H9 (cell line): ENCODE measurements at regions not wholly inside any gene's neighbourhood (a gene's known extent, or its start where the extent isn't known, plus 50 kb on each side); places are given as distances from the start of the nearest gene placed in this dataset.

Experiments used
- DNase-seq: peaks from one replicate; pipeline ENCODE4 v3.0.0-alpha.2; 2017
- H2AFZ ChIP-seq: one replicate; pipeline ENCODE4 v1.6.1; 2013; ENCODE audit warnings: mild to moderate bottlenecking, low read length, control low read depth, moderate library complexity
- H2AK5ac ChIP-seq: 2 replicates; pipeline ENCODE4 v1.6.1; 2013; ENCODE audit warnings: low read length, control low read depth, mixed read lengths; ENCODE audit not compliant: insufficient read length
- H2BK120ac ChIP-seq: one replicate; pipeline ENCODE4 v1.6.1; 2013; ENCODE audit warnings: low read depth, mild to moderate bottlenecking, low read length, control low read depth, inconsistent platforms; ENCODE audit not compliant: poor library complexity, severe bottlenecking
- H2BK12ac ChIP-seq: 2 replicates; pipeline ENCODE4 v1.6.1; 2013; ENCODE audit warnings: low read length, control low read depth, mixed read lengths, low read depth; ENCODE audit not compliant: insufficient read length
- H2BK15ac ChIP-seq: 2 replicates; pipeline ENCODE4 v1.6.1; 2013; ENCODE audit warnings: low read depth, low read length, control low read depth
- H2BK20ac ChIP-seq: one replicate; pipeline ENCODE4 v1.6.1; 2013; ENCODE audit warnings: low read depth, mild to moderate bottlenecking, low read length, control low read depth, inconsistent platforms; ENCODE audit not compliant: poor library complexity, severe bottlenecking
- H2BK5ac ChIP-seq: 2 replicates; pipeline ENCODE4 v1.6.1; 2013; ENCODE audit warnings: low read length, control low read depth, mixed read lengths; ENCODE audit not compliant: insufficient read length
- H3K14ac ChIP-seq: 2 replicates; pipeline ENCODE4 v1.6.1; 2013; ENCODE audit warnings: low read length, control low read depth; ENCODE audit not compliant: insufficient read depth
- H3K18ac ChIP-seq: 2 replicates; pipeline ENCODE4 v1.6.1; 2013; ENCODE audit warnings: low read depth, mild to moderate bottlenecking, mixed read lengths, low read length, control low read depth; ENCODE audit not compliant: insufficient read length
- H3K23ac ChIP-seq: 2 replicates; pipeline ENCODE4 v1.6.1; 2013; ENCODE audit warnings: low read length, control low read depth, mixed read lengths, low read depth; ENCODE audit not compliant: insufficient read length
- H3K23me2 ChIP-seq: 2 replicates; pipeline ENCODE4 v1.6.1; 2013; ENCODE audit warnings: low read depth, mild to moderate bottlenecking, mixed read lengths, low read length, control low read depth; ENCODE audit not compliant: insufficient read length, poor library complexity, severe bottlenecking
- H3K27ac ChIP-seq: 2 replicates; pipeline ENCODE4 v1.5.1; 2013; ENCODE audit warnings: low read length, control low read depth, mixed read lengths, low read depth; ENCODE audit not compliant: insufficient read length
- H3K27me3 ChIP-seq: 2 replicates; pipeline ENCODE4 v1.6.1; 2013; ENCODE audit warnings: low read length, control low read depth, inconsistent platforms; ENCODE audit not compliant: insufficient read depth
- H3K4ac ChIP-seq: 2 replicates; pipeline ENCODE4 v1.6.1; 2013; ENCODE audit warnings: low read depth, mild to moderate bottlenecking, control low read depth, inconsistent platforms, low read length, moderate library complexity
- H3K4me1 ChIP-seq: 2 replicates; pipeline ENCODE4 v1.6.1; 2013; ENCODE audit warnings: low read length, control low read depth, inconsistent platforms; ENCODE audit not compliant: insufficient read depth
- H3K4me2 ChIP-seq: 2 replicates; pipeline ENCODE4 v1.6.1; 2013; ENCODE audit warnings: low read length, control low read depth, mixed read lengths; ENCODE audit not compliant: insufficient read length, insufficient read depth
- H3K56ac ChIP-seq: 2 replicates; pipeline ENCODE4 v1.6.1; 2013; ENCODE audit warnings: low read depth, mild to moderate bottlenecking, mixed read lengths, low read length, control low read depth; ENCODE audit not compliant: insufficient read length
- H3K79me1 ChIP-seq: 2 replicates; pipeline ENCODE4 v1.6.1; 2013; ENCODE audit warnings: low read depth, mild to moderate bottlenecking, moderate library complexity, low read length, control low read depth, inconsistent platforms; ENCODE audit not compliant: insufficient read depth, poor library complexity, severe bottlenecking
- H3K79me2 ChIP-seq: 2 replicates; pipeline ENCODE4 v1.6.1; 2013; ENCODE audit warnings: low read length, control low read depth, inconsistent platforms; ENCODE audit not compliant: insufficient read depth
- H3K9ac ChIP-seq: 2 replicates; pipeline ENCODE4 v1.6.1; 2013; ENCODE audit warnings: low read length, control low read depth, mixed read lengths; ENCODE audit not compliant: insufficient read length; ENCODE audit errors: extremely low read depth
- H3K9me3 ChIP-seq: one replicate; pipeline ENCODE4 v1.6.1; 2013; ENCODE audit warnings: low read depth, low read length, inconsistent platforms; ENCODE audit not compliant: control insufficient read depth
- H3T11ph ChIP-seq: one replicate; pipeline ENCODE4 v1.6.1; 2013; ENCODE audit warnings: mild to moderate bottlenecking, low read length, control low read depth, inconsistent platforms
- H4K20me1 ChIP-seq: one replicate; pipeline ENCODE4 v1.6.1; 2013; ENCODE audit not compliant: control insufficient read depth, insufficient read length, insufficient read depth
- H4K5ac ChIP-seq: 2 replicates; pipeline ENCODE4 v1.6.1; 2013; ENCODE audit warnings: low read depth, mild to moderate bottlenecking, mixed read lengths, low read length, control low read depth; ENCODE audit not compliant: insufficient read length
- H4K8ac ChIP-seq: replicated peaks from 2 replicates; pipeline ENCODE4 v1.6.1; 2013; ENCODE audit warnings: low read length, control low read depth, mixed read lengths, low read depth; ENCODE audit not compliant: insufficient read length
- H4K91ac ChIP-seq: 2 replicates; pipeline ENCODE4 v1.6.1; 2013; ENCODE audit warnings: low read depth, mild to moderate bottlenecking, moderate library complexity, mixed read lengths, low read length, control low read depth; ENCODE audit not compliant: insufficient read length
- H3K27ac Mint-ChIP-seq, 3 experiments: 2 replicates in 2 of 3; 3 replicates in 1 of 3; pipeline ENCODE4 v1.8.0; 2020 to 2021; ENCODE audit warnings: mixed read lengths in 3 of 3, mild to moderate bottlenecking in 1 of 3, moderate library complexity in 1 of 3
- H3K27me3 Mint-ChIP-seq: 2 replicates; pipeline ENCODE4 v1.8.0; 2021; ENCODE audit warnings: low read depth, mild to moderate bottlenecking, moderate library complexity, mixed read lengths
- H3K36me3 Mint-ChIP-seq, 3 experiments: 2 replicates in 2 of 3; 3 replicates in 1 of 3; pipeline ENCODE4 v1.8.0; 2020 to 2021; ENCODE audit warnings: low read depth in 3 of 3, mixed read lengths in 3 of 3; ENCODE audit not compliant: insufficient read depth in 1 of 3
- H3K4me1 Mint-ChIP-seq, 2 experiments: 2 replicates each; pipeline ENCODE4 v1.8.0; 2020; ENCODE audit warnings: mixed read lengths in 2 of 2
- H3K4me3 Mint-ChIP-seq, 2 experiments: 2 replicates in 1 of 2; 3 replicates in 1 of 2; pipeline ENCODE4 v1.8.0; 2020 to 2021; ENCODE audit warnings: mild to moderate bottlenecking in 2 of 2, mixed read lengths in 2 of 2, moderate library complexity in 1 of 2
- H3K9me3 Mint-ChIP-seq, 2 experiments: 2 replicates in 1 of 2; 3 replicates in 1 of 2; pipeline ENCODE4 v1.8.0; 2020; ENCODE audit warnings: mild to moderate bottlenecking in 2 of 2, mixed read lengths in 2 of 2, moderate library complexity in 1 of 2
- WGBS: extraction: QIAGEN DNeasy Blood & Tissue Kit; methylation state at CpG from one replicate; pipeline ENCODE4 v1.1.7; 2013; ENCODE audit warnings: missing lambda C conversion rate, low lambda C conversion rate, mixed read lengths; ENCODE audit not compliant: insufficient read length; ENCODE audit errors: extremely low coverage; 5-methylcytosine and 5-hydroxymethylcytosine counted together
- TF ChIP-seq, protein P1 (sequence below): fragments of 200-600 bp; sonication (generic); conservative IDR thresholded peaks from 3 replicates; pipeline ENCODE4 v1.8.0; 2021; ENCODE audit warnings: antibody characterized with exemption, mild to moderate bottlenecking

DNA sequence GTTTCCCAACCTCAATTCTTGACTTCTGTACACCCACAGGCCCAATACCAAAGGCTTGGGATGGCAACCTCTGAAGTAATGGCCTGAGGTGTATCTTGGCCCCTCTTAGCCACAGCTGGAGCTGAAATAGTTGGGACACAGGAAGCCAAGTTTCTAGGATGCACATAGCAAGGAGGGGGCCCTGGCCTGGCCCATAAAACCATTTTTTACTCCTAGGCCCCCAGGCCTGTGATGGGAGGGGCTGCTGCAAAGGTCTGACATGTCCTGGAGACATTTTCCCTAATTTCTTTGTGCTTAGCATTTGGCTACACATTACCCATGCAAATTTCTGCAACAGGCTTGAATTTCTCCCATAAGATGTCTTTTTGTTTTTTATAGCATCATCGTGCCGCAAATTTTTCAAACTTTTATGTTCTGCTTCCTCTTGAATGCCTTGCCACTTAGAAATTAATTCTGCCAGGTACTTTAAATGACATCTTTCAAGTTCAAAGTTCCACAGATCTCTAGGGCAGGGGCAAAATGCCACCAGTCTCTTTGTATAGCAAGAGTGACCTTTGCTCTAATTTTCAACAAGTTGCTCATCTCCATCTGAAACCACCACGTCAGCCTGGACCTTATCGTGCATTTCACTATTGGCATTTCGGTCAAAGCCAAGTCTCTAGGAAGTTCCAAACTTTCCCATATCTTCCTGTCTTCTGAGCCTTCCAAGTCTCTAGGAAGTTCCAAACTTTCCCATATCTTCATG lies 490.8 kb downstream of the IPMK start:
- H4K5ac ChIP-seq: no peak overlapping the region
- no peak overlapping the region for H3K18ac ChIP-seq
- no peak overlapping the region for H3T11ph ChIP-seq
- peaks cover 35 to 63% (median 37%) of the 10 kb centered on the region in 3 experiments for H3K36me3 Mint-ChIP-seq
- H3K27ac Mint-ChIP-seq: no peak overlapping the region
- H2BK12ac ChIP-seq: no peak overlapping the region
- H2BK120ac ChIP-seq: no peak overlapping the region
- no peaks in the 10 kb centered on the region for H3K4me1 Mint-ChIP-seq
- H2BK15ac ChIP-seq: no peak overlapping the region
- no peak overlapping the region for H3K4me3 Mint-ChIP-seq
- H3K4ac ChIP-seq: no peak overlapping the region
- no peak overlapping the region for H3K14ac ChIP-seq
- H3K27ac ChIP-seq: no peak overlapping the region
- H3K56ac ChIP-seq: no peak overlapping the region
- no peak overlapping the region for H2BK5ac ChIP-seq
- no peak overlapping the region for H4K8ac ChIP-seq
- H2BK20ac ChIP-seq: no peak overlapping the region
- no peak overlapping the region for H3K9ac ChIP-seq
- no peaks in the 10 kb centered on the region for H3K23me2 ChIP-seq
- WGBS: no CpG with 5 or more reads among the region's 5 CpGs
- H4K20me1 ChIP-seq: no peaks in the 10 kb centered on the region
- H3K79me1 ChIP-seq: no peaks in the 10 kb centered on the region
- no peak overlapping the region for H3K4me2 ChIP-seq
- no peaks in the 10 kb centered on the region; the same call in 1 of the 2 replicates for H3K27me3 Mint-ChIP-seq
- TF ChIP-seq, protein P1, sequence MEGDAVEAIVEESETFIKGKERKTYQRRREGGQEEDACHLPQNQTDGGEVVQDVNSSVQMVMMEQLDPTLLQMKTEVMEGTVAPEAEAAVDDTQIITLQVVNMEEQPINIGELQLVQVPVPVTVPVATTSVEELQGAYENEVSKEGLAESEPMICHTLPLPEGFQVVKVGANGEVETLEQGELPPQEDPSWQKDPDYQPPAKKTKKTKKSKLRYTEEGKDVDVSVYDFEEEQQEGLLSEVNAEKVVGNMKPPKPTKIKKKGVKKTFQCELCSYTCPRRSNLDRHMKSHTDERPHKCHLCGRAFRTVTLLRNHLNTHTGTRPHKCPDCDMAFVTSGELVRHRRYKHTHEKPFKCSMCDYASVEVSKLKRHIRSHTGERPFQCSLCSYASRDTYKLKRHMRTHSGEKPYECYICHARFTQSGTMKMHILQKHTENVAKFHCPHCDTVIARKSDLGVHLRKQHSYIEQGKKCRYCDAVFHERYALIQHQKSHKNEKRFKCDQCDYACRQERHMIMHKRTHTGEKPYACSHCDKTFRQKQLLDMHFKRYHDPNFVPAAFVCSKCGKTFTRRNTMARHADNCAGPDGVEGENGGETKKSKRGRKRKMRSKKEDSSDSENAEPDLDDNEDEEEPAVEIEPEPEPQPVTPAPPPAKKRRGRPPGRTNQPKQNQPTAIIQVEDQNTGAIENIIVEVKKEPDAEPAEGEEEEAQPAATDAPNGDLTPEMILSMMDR: no peak
- no peak for DNase-seq
- H3K79me2 ChIP-seq: no peaks in the 10 kb centered on the region
- peaks cover 48% of the 10 kb centered on the region in 2 experiments for H3K9me3 Mint-ChIP-seq
- H3K9me3 ChIP-seq: no peaks in the 10 kb centered on the region
- H3K23ac ChIP-seq: no peak overlapping the region
- H3K27me3 ChIP-seq: no peaks in the 10 kb centered on the region
- no peak overlapping the region for H4K91ac ChIP-seq
- no peak overlapping the region for H2AK5ac ChIP-seq
- H3K4me1 ChIP-seq: no peaks in the 10 kb centered on the region
- H2AFZ ChIP-seq: no peak overlapping the region
